ENCODE measurements at regions not wholly inside any gene's neighbourhood (a gene's known extent, or its start where the extent isn't known, plus 50 kb on each side); places are given as distances from the start of the nearest gene placed in this dataset.
"Not testable (repeated sequence)": the region's sequence is repeated elsewhere in the genome, so short reads cannot be mapped to it uniquely, and the experiment has no call there.

DNA sequence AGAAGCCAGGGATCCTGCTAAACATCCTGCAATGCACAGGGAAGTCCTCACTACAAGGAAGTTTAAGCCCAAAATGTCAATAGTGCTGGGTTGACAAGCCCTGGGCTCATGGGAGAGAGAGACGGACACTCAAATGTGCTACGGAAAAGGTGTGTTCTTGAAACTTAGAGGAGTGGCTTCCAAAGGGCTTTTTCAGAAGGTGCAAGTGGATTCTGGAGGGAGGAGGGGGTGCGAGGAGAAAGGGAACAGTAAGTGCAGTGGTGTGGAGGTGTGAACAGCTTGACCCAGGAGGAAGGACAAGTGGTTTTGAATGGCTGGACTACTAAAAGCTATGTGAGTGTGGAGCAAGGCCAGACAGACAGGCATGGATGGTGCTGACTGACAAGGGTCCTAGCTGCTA lies 50.4 kb upstream of the CECR2 start:
- no peak for DNase-seq

DNA sequence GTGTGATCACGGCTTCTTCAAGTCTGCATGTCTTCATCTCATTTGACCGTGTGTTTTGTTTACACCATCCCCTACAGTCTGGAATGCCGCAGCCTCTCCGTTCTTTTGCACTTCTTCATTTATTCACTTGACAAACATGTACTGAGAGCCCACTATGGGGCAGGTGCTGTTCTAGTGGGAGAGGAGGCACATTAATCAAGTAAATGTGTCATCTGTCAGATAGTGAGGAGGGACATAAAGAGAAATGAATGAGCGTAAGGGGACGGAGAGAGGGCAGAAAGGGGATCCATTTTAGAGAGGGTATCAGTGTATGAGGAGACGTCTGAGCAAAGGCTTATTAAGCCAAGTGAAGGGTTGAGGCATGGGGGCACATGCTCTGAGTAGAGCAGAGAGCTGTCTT lies 54.0 kb upstream of the CECR2 start:
- no peak for DNase-seq

- DNase-seq, result no peak
These were observed 54.8 kb upstream of the CECR2 start for GRCh38 chr22:17314487-17314886.

DNA sequence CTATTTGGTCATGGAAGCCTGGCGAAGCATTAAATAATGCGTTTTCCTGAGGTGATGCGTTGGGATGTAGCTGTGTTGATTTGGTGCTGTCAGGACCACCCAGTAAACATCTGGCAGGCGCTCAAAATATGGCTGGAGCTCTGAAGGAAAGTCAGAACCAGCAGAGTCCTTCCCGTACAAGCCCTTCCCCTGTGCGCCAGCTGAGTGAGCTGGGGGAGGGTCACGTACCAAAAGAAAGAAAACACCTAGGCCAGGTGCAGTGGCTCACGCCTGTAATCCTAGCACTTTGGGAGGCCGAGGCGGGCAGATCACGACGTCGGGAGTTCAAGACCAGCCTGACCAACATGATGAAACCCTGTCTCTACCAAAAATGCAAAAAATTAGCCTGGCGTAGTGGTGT lies 55.6 kb upstream of the CECR2 start:
- no peak for DNase-seq

- DNase-seq, result no peak
These were observed 61.7 kb upstream of the CECR2 start for GRCh38 chr22:17307566-17307965.

DNA sequence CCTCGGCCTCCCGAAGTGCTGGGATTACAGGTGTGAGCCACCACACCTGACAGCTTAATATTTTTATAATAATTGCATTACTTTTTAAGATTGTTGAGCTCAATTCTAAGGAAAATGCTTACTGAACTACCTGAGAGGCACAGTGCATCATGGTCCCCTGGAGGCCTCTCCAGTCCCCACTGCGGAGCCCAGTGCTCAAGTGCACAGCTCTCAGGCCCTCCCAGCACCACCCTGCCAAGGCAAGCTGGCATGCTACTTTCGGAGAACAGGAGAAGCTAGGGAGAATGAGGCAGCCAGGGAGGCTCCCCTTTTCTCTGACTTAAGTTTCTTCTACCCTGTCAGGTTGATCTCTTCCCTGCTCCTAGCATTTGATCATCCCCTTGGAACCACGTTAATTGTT lies 64.2 kb upstream of the CECR2 start:
- no peak for DNase-seq

GRCh38 chr22:17303840-17304779 lies 65.2 kb upstream of the CECR2 start:
- DNase-seq, result peak; percentile 82

GRCh38 chr22:17303441-17303839 lies 65.8 kb upstream of the CECR2 start:
- DNase-seq, result no peak

GRCh38 chr22:17302616-17303015 lies 66.6 kb upstream of the CECR2 start:
- no peak for DNase-seq

DNA sequence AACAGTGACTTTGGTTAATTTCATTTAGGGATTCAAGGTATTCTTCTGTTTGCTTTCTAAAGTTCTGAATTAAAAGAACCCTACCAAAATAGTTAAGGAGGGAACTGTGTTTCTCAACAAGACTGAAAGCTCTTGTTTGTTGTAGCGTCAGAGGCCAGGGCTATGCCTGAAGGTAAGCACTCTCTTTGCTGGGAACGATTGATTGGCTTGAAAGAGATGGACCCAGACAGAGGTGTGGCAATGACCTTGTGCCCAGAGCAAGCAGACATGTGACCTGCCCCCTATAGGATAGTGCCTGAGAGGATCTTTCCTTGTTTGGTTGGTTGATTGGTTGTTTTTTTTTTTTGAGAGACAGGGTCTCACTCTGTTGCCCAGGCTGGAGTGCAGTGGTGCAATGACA lies 68.3 kb upstream of the CECR2 start:
- DNase-seq, result no peak

DNA sequence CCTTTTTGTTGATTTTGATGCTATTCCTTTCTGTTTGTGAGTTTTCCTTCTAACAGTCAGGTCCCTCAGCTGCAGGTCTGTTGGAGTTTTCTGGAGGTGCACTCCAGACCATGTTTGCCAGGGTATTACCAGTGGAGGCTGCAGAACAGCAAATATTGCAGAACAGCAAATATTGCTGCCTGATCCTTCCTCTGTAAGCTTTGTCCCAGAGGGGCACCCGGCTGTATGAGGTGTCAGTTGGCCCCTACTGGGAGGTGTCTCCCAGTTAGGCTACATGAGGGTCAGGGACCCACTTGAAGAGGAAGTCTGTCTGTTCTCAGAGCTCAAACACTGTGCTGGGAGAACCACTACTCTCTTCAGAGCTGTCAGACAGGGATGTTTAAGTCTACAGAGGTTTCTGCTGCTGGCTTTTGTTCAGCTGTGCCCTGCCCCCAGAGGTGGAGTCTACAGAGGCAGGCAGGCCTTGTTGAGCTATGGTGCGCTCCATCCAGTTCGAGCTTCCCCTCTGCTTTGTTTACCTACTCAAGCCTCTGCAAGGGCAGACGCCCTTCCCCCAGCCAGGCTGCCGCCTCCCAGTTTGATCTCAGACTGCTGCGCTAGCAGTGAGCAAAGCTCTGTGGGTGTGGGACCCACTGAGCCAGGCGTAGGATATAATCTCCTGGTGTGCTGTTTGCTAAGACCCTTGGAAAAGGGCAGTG lies 70.3 kb upstream of the CECR2 start:
- not testable (repeated sequence) for DNase-seq

DNA sequence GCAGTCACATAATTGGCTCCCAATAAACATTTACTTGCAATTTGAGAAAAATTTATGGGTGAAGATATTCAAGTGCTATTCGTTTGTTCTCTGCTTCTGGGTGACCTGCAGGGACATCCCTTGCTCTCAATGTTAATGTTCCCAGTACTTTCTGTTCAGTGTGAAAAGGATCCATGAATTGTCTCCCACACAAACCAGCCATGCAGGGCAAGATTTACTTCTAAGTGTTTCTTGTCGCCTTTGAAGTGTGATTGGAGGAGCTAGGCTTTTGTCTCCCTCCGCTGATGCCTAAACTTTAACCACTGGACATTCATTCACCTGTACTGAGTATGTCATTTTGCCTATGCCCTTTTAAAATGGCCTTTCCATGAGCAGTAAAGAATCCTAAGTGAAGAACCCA lies 66.4 kb upstream of the ADA2 start:
- no peak for DNase-seq

DNA sequence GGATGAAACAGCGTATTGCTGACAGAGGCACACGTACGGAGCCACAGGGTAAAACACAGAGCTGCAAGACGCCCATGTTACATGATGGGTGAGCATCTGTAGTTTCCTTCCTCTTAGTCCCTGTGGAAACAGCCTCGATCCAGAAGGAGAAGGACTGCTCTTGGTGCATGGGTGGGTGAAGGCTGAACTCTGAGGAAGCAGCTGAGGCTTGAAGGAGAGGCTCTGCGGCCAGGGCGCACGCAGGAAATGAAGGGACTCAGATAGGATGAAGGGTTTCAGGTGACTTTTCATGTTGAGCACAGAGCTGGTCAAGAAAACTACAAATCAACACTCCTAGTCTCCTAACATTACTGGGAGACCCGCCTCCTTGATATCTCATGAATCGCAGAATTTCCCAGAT lies 65.7 kb upstream of the ADA2 start:
- DNase-seq, result no peak

DNA sequence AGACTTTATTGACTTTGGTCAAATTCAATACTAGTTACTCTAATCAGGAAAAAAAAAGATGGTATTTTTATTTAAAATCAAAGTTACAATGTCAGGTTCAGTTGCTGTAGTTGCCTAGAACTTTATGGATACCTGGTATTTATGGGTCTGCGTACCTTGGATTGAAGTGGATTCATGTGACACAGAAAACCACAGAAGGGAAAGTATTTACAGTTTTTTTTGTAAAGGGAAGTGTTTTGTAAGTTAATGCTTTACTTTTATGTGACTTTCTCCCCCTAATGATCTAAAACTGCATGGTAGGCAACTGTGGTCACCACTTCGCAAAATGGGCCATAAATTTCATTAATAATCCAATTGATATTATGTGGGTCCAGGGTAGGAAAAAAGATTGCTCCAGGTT lies 65.2 kb upstream of the ADA2 start:
- no peak for DNase-seq

DNA sequence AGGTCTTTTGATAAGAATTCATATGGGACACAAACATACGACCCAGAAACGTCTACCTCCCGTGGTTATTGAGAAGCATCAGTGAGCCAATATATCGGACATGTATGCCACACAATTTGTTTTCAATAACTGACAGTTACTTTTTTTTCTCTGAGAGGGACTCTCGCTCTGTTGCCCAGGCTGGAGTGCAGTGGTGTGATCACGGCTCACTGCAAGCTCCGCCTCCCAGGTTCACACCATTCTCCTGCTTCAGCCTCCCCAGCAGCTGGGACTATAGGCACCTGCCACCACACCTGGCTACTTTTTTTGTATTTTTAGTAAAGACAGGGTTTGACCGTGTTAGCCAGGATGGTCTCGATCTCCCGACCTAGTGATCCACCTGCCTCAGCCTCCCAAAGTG lies 64.6 kb upstream of the ADA2 start:
- not testable (repeated sequence) for DNase-seq

DNA sequence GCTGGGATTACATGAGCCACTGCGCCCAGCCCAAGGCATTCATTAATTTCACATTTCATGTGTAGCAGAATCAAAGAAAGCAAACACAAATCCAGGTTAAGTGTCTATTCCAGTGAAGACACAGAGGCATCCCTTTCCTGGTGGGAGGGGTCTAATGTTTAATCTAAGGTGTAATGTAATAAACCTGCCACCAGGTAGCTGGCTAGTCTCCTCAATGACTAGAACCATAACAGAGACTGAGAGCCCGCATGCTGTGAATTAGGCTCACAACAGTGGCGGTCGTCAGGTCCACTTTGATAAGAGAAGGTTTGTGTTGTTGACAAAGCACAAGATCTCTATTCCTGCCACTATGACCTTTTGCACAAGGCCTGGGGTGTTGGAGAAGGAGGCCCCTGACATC lies 64.2 kb upstream of the ADA2 start:
- no peak for DNase-seq

- DNase-seq, result peak; percentile 33
These were observed 62.2 kb upstream of the ADA2 start for GRCh38 chr22:17281440-17281841.

DNA sequence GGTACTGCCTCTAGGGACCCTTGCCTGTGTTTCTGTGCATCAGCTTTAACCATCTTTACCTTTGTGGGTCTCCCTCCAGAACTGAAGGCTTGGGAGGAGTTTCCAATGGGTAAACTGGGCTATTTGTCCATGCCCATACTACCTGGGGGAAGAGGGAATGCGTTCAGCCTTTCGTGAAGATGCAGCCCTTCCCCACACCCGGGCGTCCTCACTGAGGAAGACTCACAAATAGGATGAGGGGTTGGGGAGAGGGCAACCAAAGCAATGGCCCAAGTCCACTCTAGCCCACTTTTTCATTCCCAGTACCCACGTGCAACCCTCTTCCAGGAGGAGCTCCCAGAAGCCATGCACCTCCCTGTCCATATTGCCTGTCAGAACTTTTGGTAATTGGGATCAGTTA lies 61.8 kb upstream of the ADA2 start:
- DNase-seq, result no peak

DNA sequence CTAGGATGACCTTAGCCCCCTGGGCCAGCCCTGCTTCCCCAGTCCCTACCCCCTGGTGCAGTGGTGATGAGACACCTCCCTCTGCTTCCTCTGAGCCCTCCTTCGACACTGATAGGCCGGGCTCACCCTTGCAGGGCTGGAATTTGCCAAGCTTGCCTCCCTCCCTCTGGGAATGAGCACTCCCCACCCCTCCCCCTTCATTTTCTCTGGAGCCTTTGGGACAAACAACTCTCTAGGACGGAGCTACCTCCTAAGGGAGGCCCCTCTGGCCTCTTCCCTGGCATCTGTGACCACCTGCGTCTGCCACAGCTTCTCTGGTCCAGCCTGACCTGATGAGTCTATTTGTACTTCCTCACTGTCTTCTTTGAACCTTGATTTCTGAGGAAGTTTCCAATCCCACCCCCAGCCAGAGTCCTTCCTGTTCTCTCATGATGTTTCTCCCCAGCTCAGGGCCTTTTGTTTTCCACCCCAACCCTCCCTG lies 53.3 kb upstream of the ADA2 start:
- DNase-seq, result no peak

DNA sequence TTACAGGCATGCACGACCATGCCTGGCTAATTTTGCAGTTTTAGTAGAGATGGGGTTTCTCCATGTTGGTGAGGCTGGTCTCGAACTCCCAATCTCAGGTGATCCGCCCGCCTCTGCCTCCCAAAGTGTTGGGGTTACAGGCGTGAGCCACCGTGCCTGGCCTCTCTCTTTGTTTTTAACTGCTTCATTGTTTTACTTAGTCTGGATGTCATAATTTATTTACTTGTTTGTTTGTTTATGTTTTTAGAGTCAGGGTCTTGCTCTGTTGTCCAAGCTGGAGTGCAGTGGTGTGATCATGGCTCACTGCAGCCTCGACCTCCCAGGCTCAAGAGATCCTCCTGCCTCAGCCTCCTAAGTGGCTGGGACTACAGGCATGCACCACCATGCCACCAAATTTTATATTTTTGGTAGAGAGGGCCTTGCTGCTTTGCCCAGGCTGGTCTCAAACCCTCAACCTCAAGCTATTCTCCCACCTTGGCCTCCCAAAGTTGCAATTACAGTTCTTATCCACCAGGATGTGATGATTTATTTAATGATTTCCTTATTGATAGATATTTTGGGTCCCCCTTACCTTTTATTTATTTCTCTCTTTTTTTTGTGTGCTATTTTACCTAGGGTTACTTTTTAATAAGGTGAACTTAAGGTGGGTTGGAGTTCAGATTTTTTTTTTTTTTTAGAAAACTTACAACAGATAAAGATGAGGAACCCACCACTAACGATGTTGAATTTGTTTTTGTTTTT lies 52.6 kb upstream of the ADA2 start:
- no peak for DNase-seq

- DNase-seq, result no peak
These were observed 50.5 kb upstream of the ADA2 start for GRCh38 chr22:17269607-17270261.

GRCh38 chr22:17269224-17269606 lies 50.0 kb upstream of the ADA2 start:
- DNase-seq, result no peak
